ENCODE measurements at regions not wholly inside any gene's neighbourhood (a gene's known extent, or its start where the extent isn't known, plus 50 kb on each side); places are given as distances from the start of the nearest gene placed in this dataset.

DNA sequence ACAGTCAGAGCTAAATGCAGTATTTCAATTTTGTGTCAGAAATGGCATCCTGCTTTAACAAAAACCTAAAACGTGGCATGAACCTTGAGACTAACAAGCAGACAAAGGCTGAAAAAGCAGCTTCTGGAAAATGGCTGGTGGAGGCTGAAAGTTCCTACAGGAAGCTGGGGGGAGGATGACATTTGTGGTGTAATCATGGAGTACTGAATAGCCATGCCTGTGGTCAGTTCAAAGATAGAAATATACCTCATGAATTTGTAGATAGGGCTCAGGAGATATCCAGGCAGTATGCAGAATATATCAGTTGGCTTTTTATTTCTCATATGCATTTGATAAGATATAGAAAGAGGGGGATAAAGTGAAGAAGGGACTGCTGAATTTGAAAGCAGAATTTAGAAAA lies 181.7 kb downstream of the UQCRFS1 start:
- TF ChIP-seq CTCF (IDR thresholded peaks at IDR 0.05; ENCODE audit: low read depth, low read length) (no peak), POLR2A (IDR thresholded peaks at IDR 0.05; ENCODE audit: extremely low read depth, insufficient read length) (no peak)
